OCI-LY3 (cell line): ENCODE measurements at regions not wholly inside any gene's neighbourhood (a gene's known extent, or its start where the extent isn't known, plus 50 kb on each side); places are given as distances from the start of the nearest gene placed in this dataset.
"Not testable (repeated sequence)": the region's sequence is repeated elsewhere in the genome, so short reads cannot be mapped to it uniquely, and the experiment has no call there.

Experiments
- CTCF ChIP-seq: fragments of 200-600, 300-600 bp; sonication (generic); IDR thresholded peaks from 2 replicates; pipeline ENCODE4 v1.5.1; 2014; ENCODE audit warnings: antibody characterized with exemption, low read length, low read depth
- EZH2phosphoT487 ChIP-seq: fragments of 200-600 bp; shearing (Covaris generic); IDR thresholded peaks from 2 replicates; pipeline ENCODE4 v1.6.1; 2018; ENCODE audit warnings: antibody characterized with exemption, mixed run types, low read depth

- TF ChIP-seq CTCF, EZH2phosphoT487: not testable (repeated sequence)
These were observed 117.0 kb upstream of the PLGLB2 start for GRCh38 chr2:87630892-87631291.
